MCF 10A (cell line): ENCODE measurements at regions not wholly inside any gene's neighbourhood (a gene's known extent, or its start where the extent isn't known, plus 50 kb on each side); places are given as distances from the start of the nearest gene placed in this dataset.

Source experiments
- BruUV-seq: library from RNA; stranded (reverse); fragments of 400-500 nt; replicated peaks from 2 replicates; lab custom pipeline; 2021; lab: Mats Ljungman, UMichigan
- CTCF ChIA-PET: fragments of 300-600 bp; sonication (Branson Sonifier 250); formaldehyde crosslinking; extraction: SDS; loops from one replicate; lab custom pipeline; 2021; ENCODE audit warnings: antibody characterized with exemption, inconsistent platforms; lab: Yijun Ruan, JAX
- POLR2A ChIA-PET: fragments of 300-600, 350-650 bp; sonication (Branson Sonifier 250); formaldehyde crosslinking; extraction: SDS; loops from one replicate; lab custom pipeline; 2020; ENCODE audit warnings: antibody characterized with exemption, inconsistent platforms; lab: Yijun Ruan, JAX
- DNase-seq: peaks from one replicate; pipeline ENCODE4 v3.0.0-alpha.2; 2018; ENCODE audit not compliant: unreplicated experiment
- H3K27ac Mint-ChIP-seq: one replicate; pipeline ENCODE4 v1.8.0; 2022; ENCODE audit warnings: mild to moderate bottlenecking, low read depth, mixed read lengths; ENCODE audit not compliant: unreplicated experiment
- H3K27me3 Mint-ChIP-seq: one replicate; pipeline ENCODE4 v1.8.0; 2022; ENCODE audit warnings: mixed read lengths; ENCODE audit not compliant: insufficient read depth, unreplicated experiment
- H3K36me3 Mint-ChIP-seq: one replicate; pipeline ENCODE4 v1.8.0; 2022; ENCODE audit warnings: mild to moderate bottlenecking, moderate library complexity, mixed read lengths; ENCODE audit not compliant: insufficient read depth, unreplicated experiment
- H3K4me1 Mint-ChIP-seq: one replicate; pipeline ENCODE4 v1.8.0; 2022; ENCODE audit warnings: mixed read lengths; ENCODE audit not compliant: insufficient read depth, unreplicated experiment
- H3K4me3 Mint-ChIP-seq: one replicate; pipeline ENCODE4 v1.8.0; 2022; ENCODE audit warnings: mild to moderate bottlenecking, moderate library complexity, mixed read lengths; ENCODE audit not compliant: unreplicated experiment
- H3K9me3 Mint-ChIP-seq: one replicate; pipeline ENCODE4 v1.8.0; 2022; ENCODE audit warnings: mixed read lengths; ENCODE audit not compliant: unreplicated experiment
- CTCF ChIP-seq: fragments of 200-600 bp; IDR thresholded peaks from one replicate; pipeline ENCODE4 v1.8.0; 2022; ENCODE audit warnings: antibody characterized with exemption, mild to moderate bottlenecking; ENCODE audit not compliant: unreplicated experiment
- intact Hi-C: fragments of 100-400 bp; cut with micrococcal nuclease; formaldehyde crosslinking; loops from 2 replicates; pipeline ENCODE4 v1.14.1; 2022

- Mint-ChIP-seq H3K9me3 (no peaks in the 10 kb centered on the region), H3K4me3 (no peak overlapping the region), H3K27me3 (no peaks in the 10 kb centered on the region), H3K4me1 (no peaks in the 10 kb centered on the region), H3K36me3 (no peaks in the 10 kb centered on the region), H3K27ac (no peak overlapping the region)
- BruUV-seq = no TSS peak
- POLR2A ChIA-PET = no interaction called here
- no peak for TF ChIP-seq CTCF
- DNase-seq = no peak
- intact Hi-C loops = no loop called here
- CTCF ChIA-PET = interaction anchor here (0.6 to 1.3 kb wide), 2 partner anchors 16 to 528 kb away, joined by 3 to 4 read pairs; no protein-coding TSS in a partner anchor
Observed at GRCh38 chr6:4435981-4436445, 300.6 kb upstream of the ECI2 start.

GRCh38 chr6:4434655-4435054 lies 299.3 kb upstream of the ECI2 start:
- CTCF ChIA-PET = no interaction called here
- Mint-ChIP-seq H3K4me1 (no peaks in the 10 kb centered on the region), H3K36me3 (no peaks in the 10 kb centered on the region), H3K9me3 (no peaks in the 10 kb centered on the region), H3K27ac (no peak overlapping the region), H3K27me3 (no peaks in the 10 kb centered on the region), H3K4me3 (no peak overlapping the region)
- POLR2A ChIA-PET = interaction anchor here (0.7 kb wide), 1 partner anchor 739 kb away, joined by 3 read pairs; no protein-coding TSS in a partner anchor
- no peak for DNase-seq
- intact Hi-C loops = no loop called here
- no TSS peak for BruUV-seq
- no peak for TF ChIP-seq CTCF

- no peaks in the 10 kb centered on the region for H3K4me1 Mint-ChIP-seq
- POLR2A ChIA-PET = no interaction called here
- no peak for TF ChIP-seq CTCF
Observed at GRCh38 chr6:4433199-4433598, 297.8 kb upstream of the ECI2 start.

GRCh38 chr6:4426968-4427367 lies 291.6 kb upstream of the ECI2 start:
- H3K27ac Mint-ChIP-seq = no peak overlapping the region
- H3K27me3 Mint-ChIP-seq = no peaks in the 10 kb centered on the region
- intact Hi-C loops = no loop called here
- H3K4me3 Mint-ChIP-seq = no peak overlapping the region
- no TSS peak for BruUV-seq
- no peaks in the 10 kb centered on the region for H3K4me1 Mint-ChIP-seq
- DNase-seq = no peak
- no peak for TF ChIP-seq CTCF
- no peaks in the 10 kb centered on the region for H3K9me3 Mint-ChIP-seq
- ChIA-PET CTCF (interaction anchor here (0.6 kb wide), 1 partner anchor 82 kb away, joined by 3 read pairs; no protein-coding TSS in a partner anchor), POLR2A (no interaction called here)
- H3K36me3 Mint-ChIP-seq = no peaks in the 10 kb centered on the region

More at GRCh38 chr6:4433199-4433598, 297.8 kb upstream of the ECI2 start:
- no peaks in the 10 kb centered on the region for H3K9me3 Mint-ChIP-seq
- no peak overlapping the region for H3K4me3 Mint-ChIP-seq
- intact Hi-C loops = no loop called here
- BruUV-seq = no TSS peak
- no peak overlapping the region for H3K27ac Mint-ChIP-seq
- CTCF ChIA-PET = no interaction called here
- DNase-seq = no peak
- no peaks in the 10 kb centered on the region for H3K36me3 Mint-ChIP-seq
- H3K27me3 Mint-ChIP-seq = no peaks in the 10 kb centered on the region
